Right ventricle myocardium superior (tissue), 1 donor: ENCODE measurements at regions not wholly inside any gene's neighbourhood (a gene's known extent, or its start where the extent isn't known, plus 50 kb on each side); places are given as distances from the start of the nearest gene placed in this dataset.
"Not testable (repeated sequence)": the region's sequence is repeated elsewhere in the genome, so short reads cannot be mapped to it uniquely, and the experiment has no call there.

Experiments
- ATAC-seq: fragments of 200-7000 bp; cut with Tn5 transposase; one replicate; pipeline ENCODE4 v1.9.1; 2020; ENCODE audit warnings: mild to moderate bottlenecking; ENCODE audit not compliant: poor library complexity
- DNase-seq: peaks from one replicate; pipeline ENCODE4 v3.0.0-alpha.2; 2020
- intact Hi-C: fragments of 100-400 bp; cut with DNase I; formaldehyde crosslinking; loops from one replicate; pipeline ENCODE4 v1.11.2; 2022
- donor health status: DM: no; HTN: yes; CAD: no; lungs with severe emphysema.

DNA sequence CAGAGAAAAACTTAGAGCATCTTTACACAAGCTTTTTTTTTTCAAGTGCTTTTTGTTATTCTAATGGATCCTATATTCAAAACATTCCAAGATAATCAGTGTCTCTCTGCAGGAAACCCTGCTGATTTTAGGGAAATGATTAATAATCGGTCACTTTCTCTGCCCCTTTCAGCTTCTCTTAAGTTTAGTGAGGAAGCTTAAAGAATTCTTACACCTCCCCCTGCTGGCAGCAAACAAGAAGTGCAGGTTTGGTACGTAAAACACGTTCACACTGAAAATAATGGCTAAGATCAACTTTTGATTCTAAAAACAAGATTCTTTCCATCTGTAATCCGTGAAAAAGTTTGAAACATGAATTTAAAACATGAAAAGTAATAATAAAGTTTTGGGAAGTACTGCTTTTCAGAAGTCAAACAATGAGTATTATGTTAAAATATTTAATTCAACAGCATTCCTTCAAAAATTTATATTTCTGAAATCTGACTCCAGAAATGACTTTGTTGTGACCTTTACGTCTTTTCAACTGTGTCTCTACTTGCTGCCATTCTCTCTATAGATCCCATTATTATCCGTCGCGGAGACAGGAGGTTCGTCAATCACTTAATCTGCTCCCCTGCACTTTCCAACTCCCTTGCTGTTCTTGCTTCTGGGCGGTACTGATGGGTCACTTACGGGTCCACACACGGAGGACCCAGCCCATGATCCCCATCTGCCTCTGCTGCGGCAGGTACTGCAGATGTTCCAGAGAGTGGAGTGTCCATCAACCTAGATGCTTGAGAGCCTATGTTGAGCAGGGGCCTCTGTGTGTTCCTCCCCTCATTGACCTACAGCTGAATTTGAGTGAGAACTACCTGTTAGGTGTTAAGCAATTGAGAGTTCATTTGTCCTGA lies 203.1 kb upstream of the EDNRB start:
- intact Hi-C loops: loop anchor here (2.0 kb wide), 1 partner anchor 343 kb away; no protein-coding TSS in a partner anchor
- ATAC-seq: peak; percentile 71
- peak; percentile 43 for DNase-seq

- intact Hi-C loops: no loop called here
- DNase-seq (no peak), ATAC-seq (no peak)
Measured at GRCh38 chr13:78121001-78121400, 202.4 kb upstream of the EDNRB start.

- intact Hi-C loops, ATAC-seq, DNase-seq: not testable (repeated sequence)
Measured at GRCh38 chr13:78120144-78120543, 201.5 kb upstream of the EDNRB start.

- DNase-seq, intact Hi-C loops: not testable (repeated sequence)
Measured at GRCh38 chr13:78117070-78117469, 198.4 kb upstream of the EDNRB start.

DNA sequence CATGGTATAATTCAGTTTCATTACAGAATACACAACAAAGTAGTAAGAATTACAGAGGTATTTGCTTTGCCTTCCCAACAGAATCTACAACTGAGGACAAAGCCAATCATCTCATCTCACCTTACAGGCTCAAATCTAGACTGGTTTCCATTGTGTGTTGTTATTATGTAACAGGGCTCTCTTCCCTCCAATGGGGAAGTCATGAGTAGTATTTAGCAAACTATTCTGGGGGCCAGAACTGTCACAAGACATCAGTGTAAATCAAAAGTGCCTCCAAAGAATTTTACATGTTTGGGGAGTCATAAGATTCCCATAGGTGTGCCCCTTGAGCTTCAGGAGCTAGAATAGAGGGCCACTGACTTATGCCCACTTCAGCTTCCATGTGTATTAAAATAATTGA lies 187.0 kb upstream of the EDNRB start:
- intact Hi-C loops: no loop called here
- DNase-seq (no peak), ATAC-seq (no peak)

More at GRCh38 chr13:78117070-78117469, 198.4 kb upstream of the EDNRB start:
- ATAC-seq: not testable (repeated sequence)

DNA sequence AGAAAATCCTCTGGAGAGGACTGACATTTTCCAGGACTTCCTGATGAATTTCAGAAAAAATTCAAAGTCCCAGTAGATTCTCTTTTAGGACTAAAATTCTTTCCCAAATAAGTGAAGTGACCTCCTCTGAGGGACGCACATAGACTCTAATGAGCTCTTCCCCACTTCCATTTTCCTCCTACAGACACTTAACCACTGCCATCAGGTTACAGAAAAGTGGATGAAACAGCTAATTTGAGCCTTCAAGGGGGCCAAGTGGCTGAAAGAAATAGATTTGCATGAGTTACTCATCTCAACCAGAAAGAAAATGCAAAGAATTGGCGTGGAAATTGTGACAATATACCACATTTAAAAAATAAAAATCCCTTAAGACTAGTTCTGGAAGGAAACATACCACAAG lies 185.3 kb upstream of the EDNRB start:
- no peak for ATAC-seq
- intact Hi-C loops: no loop called here
- DNase-seq: no peak

- intact Hi-C loops: no loop called here
- ATAC-seq (no peak), DNase-seq (no peak)
Measured at GRCh38 chr13:78102741-78103140, 184.1 kb upstream of the EDNRB start.

DNA sequence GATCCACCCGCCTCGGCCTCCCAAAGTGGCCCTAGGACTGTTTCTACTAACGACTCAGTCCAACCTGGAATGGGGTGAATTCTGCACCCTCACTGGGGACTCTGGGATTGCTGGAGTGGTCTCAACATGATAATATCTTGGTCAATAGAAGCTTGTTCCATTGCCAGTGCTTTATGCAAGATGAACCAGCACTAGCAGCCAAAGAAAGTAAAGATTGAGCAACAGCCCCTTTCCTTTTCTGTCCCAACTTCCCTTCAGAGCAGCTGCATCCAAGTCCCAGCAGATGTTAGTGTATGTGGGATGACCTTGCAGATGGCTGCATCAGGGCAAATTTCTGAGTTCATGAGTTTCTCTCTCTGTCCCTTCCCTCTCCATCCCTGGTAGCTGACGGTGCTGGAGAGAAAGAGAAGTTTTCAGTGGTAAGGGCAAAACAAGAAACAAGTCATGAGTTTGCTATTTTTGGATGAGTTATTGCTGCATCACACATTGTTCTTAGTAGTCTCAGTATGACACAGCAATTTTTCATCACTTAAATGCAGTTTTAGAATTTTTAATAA lies 183.6 kb upstream of the EDNRB start:
- peak; percentile 94 for ATAC-seq
- peak; percentile 49 for DNase-seq
- intact Hi-C loops: no loop called here

DNA sequence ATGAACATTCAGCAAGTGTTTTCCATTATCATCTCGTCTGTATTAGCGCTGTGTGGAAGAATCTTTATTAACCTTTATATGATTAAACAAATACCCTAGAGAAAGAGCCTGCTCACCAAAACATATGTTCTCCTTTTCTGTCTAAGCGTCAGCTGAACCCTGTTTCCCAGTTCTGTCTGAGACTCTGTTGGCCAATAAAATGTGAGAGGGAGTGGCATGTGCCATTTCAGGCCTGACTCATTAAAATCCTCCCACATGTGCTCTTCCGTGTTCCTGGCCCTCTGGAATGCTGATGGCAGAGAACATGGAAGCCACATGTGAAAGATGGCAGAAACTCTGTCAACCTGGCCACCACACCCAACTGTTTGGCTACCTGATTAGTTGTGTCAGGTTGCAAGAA lies 181.9 kb upstream of the EDNRB start:
- DNase-seq: no peak
- intact Hi-C loops: no loop called here
- ATAC-seq: no peak

- ATAC-seq: no peak
- intact Hi-C loops: no loop called here
- no peak for DNase-seq
Measured at GRCh38 chr13:78098249-78098648, 179.6 kb upstream of the EDNRB start.

DNA sequence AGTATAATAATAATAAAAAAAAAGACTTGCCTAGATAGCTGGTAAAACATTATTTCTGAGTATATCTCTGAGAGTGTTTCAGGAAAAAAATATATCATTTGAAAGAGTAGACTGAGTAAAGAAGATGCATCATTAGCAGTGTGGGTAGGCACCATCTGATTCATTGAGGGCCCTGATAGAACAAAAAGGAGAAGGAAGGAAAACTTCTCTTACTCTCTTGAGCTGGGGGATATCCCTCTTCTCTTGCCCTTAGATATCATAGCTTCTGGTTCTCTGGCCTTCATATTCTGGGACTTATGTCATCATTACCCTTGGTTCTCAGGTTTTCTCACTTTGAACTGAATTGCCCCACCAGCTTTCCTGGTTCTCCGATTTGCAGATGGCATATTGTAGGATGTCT lies 177.6 kb upstream of the EDNRB start:
- DNase-seq (no peak), ATAC-seq (no peak)
- intact Hi-C loops: no loop called here

- ATAC-seq: no peak
Measured at GRCh38 chr13:78087966-78088678, 169.5 kb upstream of the EDNRB start.

DNA sequence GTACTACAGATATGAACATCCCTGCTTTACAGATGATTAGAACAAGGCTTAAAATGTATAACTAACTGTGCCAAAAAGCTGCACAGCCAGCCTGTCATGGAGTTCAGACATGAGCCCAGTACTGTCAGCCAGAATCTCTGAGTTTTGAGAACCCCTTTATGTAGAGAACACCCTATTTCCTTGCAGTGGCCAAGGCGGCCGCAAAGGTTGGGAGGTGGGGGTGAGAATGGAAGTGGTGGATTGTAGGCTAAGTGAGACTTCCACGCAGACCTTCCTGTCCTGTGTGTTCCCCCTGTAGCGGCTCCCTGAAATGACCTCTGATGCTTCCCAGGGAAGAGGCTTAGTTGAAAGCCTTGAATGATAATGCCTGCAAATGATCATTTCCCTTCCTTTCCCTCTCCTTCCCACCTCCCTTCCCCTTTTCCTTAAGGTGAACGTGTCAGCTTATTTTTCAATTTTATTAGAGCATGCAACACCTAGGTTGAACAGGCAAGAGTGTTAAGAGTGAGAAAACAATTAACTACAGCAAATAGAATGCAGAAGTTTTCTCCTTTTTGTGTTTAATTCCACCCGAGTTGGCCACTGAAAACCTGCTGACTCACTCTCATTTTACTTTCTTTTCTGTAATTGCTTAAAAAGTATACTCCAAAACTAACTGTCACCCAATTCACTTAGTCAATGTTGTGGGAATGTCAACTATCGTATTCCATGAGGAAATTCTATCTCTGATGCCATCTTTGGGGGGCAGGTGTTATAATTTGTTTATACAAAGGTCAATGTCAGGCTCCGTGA lies 167.0 kb upstream of the EDNRB start:
- intact Hi-C loops: no loop called here
- peak; percentile 27 for ATAC-seq
- DNase-seq: no peak

More at GRCh38 chr13:78087966-78088678, 169.5 kb upstream of the EDNRB start:
- no peak for DNase-seq
- intact Hi-C loops: no loop called here

- intact Hi-C loops: no loop called here
- DNase-seq: no peak
- no peak for ATAC-seq
Measured at GRCh38 chr13:78084401-78084800, 165.8 kb upstream of the EDNRB start.

DNA sequence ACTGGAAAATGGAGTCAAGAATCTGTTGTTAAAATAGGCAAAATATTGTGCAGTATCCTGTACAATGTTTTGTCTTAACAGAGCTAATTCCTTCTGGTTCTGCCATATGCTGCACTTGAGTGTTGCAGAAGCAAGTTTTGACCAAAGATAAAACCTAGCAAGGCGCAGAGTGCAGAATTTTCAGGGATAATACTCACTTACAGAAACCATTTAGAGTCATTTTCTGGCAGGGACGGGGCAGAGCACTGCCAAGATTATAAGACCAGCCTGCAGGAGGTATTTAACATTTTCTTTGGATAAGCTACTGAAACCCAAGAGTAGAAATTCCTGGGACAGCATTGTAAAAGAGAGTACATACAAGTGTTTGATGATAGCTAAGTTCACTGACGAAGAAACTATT lies 159.5 kb upstream of the EDNRB start:
- DNase-seq (no peak), ATAC-seq (no peak)
- intact Hi-C loops: no loop called here

DNA sequence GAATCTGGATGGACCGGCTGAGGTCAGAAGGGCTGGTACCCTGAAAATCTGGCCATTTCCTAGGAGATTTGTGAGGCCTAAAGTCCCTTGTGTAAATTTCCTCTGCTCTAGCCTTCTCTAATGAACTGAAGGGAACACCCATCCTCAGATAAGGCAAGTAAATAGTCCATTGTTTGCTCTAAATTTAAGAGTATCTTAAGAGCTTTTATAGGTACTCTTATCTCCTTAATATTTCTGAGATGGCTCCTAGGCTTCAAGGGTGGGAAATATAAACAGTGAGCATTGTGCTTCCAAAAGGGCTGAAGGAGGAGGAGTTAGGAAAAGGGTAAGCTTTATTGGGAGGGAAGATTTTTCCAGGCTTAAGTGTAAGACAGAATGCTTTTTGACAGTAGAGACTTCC lies 148.7 kb upstream of the EDNRB start:
- intact Hi-C loops: no loop called here
- DNase-seq (no peak), ATAC-seq (no peak)

DNA sequence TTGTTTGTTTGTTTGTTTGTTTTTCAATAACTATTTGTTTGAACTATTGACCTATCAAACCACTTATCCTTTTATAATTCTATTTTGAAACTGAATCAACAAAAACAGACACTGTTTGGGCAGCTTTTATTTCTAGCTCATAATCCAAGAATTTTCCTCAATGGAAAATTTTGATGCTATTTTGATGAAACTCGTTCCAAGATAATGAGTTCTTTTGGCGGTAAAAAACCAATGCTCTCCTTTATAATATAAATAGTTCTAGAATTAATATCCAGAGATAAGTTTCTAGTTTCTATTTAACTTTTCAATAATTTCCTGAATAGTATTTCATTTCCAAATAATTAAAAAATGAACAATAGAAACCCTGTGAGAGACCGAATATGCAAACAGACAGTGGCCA lies 146.5 kb upstream of the EDNRB start:
- ATAC-seq (no peak), DNase-seq (no peak)
- intact Hi-C loops: no loop called here

DNA sequence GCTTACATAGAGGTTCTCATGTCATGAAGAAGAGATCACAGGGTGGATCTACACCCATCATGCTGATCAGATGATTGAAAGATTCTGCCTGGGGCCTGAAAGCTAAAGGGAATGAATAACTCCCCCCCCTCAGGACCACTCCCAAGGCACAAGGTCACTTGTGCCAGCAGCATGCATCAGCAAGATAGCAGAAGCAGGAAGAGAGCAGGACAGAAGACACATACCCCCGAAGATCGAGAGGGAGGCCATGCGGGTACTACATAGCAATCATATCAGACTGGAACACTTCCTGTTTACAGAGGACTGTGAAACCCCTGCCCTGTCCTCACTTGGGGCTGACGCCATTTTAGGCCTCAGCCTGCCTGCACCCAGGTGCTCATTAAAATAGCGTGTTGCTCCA lies 143.2 kb upstream of the EDNRB start:
- intact Hi-C loops: no loop called here
- DNase-seq (no peak), ATAC-seq (no peak)

GRCh38 chr13:78060966-78061365 lies 142.3 kb upstream of the EDNRB start:
- intact Hi-C loops: no loop called here
- DNase-seq: no peak
- ATAC-seq: no peak
